ENCODE measurements at regions not wholly inside any gene's neighbourhood (a gene's known extent, or its start where the extent isn't known, plus 50 kb on each side); places are given as distances from the start of the nearest gene placed in this dataset.

- H3K4me3 ChIP-seq (ENCODE audit: low read depth, low read length) = no peak overlapping the region
- TF ChIP-seq CTCF (IDR thresholded peaks at IDR 0.05; ENCODE audit: insufficient read depth, low read depth, low read length) = no peak
- no peak for DNase-seq (ENCODE audit: low read depth)
Observed at GRCh38 chr18:1053331-1054315, 149.0 kb downstream of the ADCYAP1 start.

- no peak overlapping the region for H3K4me3 ChIP-seq (ENCODE audit: low read depth, low read length)
- no peak for TF ChIP-seq CTCF (IDR thresholded peaks at IDR 0.05; ENCODE audit: insufficient read depth, low read depth, low read length)
- DNase-seq (ENCODE audit: low read depth) = no peak
Observed at GRCh38 chr18:1056404-1056803, 151.7 kb downstream of the ADCYAP1 start.

- no peak for TF ChIP-seq CTCF (IDR thresholded peaks at IDR 0.05; ENCODE audit: insufficient read depth, low read depth, low read length)
- DNase-seq (ENCODE audit: low read depth) = no peak
Observed at GRCh38 chr18:1057367-1057766, 152.7 kb downstream of the ADCYAP1 start.

GRCh38 chr18:1062588-1062987 is 157.9 kb downstream of the ADCYAP1 start:
- H3K4me3 ChIP-seq (ENCODE audit: low read depth, low read length) = no peak overlapping the region
- DNase-seq (ENCODE audit: low read depth) = peak; percentile 14
- TF ChIP-seq CTCF (IDR thresholded peaks at IDR 0.05; ENCODE audit: insufficient read depth, low read depth, low read length) = peak; percentile 39

More at GRCh38 chr18:1057367-1057766, 152.7 kb downstream of the ADCYAP1 start:
- no peak overlapping the region for H3K4me3 ChIP-seq (ENCODE audit: low read depth, low read length)

- H3K4me3 ChIP-seq (ENCODE audit: low read depth, low read length) = no peak overlapping the region
- DNase-seq (ENCODE audit: low read depth) = no peak
- no peak for TF ChIP-seq CTCF (IDR thresholded peaks at IDR 0.05; ENCODE audit: insufficient read depth, low read depth, low read length)
Observed at GRCh38 chr18:1075322-1075721, 170.7 kb downstream of the ADCYAP1 start.

- no peak for DNase-seq (ENCODE audit: low read depth)
- H3K4me3 ChIP-seq (ENCODE audit: low read depth, low read length) = no peak overlapping the region
Observed at GRCh38 chr18:1075876-1076275, 171.2 kb downstream of the ADCYAP1 start.

More at GRCh38 chr18:1075876-1076275, 171.2 kb downstream of the ADCYAP1 start:
- TF ChIP-seq CTCF (IDR thresholded peaks at IDR 0.05; ENCODE audit: insufficient read depth, low read depth, low read length) = no peak

All from fibroblast of villous mesenchyme (primary cell).